HG03442 (cell line): ENCODE measurements at regions not wholly inside any gene's neighbourhood (a gene's known extent, or its start where the extent isn't known, plus 50 kb on each side); places are given as distances from the start of the nearest gene placed in this dataset.
"Not testable (repeated sequence)": the region's sequence is repeated elsewhere in the genome, so short reads cannot be mapped to it uniquely, and the experiment has no call there.

ENCODE experiments used
- ATAC-seq: cut with Tn5 transposase; IDR thresholded peaks from one replicate; pipeline ENCODE4 v1.9.1; 2021; ENCODE audit warnings: mild to moderate bottlenecking, moderate library complexity; ENCODE audit not compliant: unreplicated experiment

GRCh38 chr10:56585447-56586171, 224.6 kb upstream of the ZWINT start:
- no peak for ATAC-seq

- no peak for ATAC-seq
Observed at GRCh38 chr10:56583316-56583715, 222.3 kb upstream of the ZWINT start.

DNA sequence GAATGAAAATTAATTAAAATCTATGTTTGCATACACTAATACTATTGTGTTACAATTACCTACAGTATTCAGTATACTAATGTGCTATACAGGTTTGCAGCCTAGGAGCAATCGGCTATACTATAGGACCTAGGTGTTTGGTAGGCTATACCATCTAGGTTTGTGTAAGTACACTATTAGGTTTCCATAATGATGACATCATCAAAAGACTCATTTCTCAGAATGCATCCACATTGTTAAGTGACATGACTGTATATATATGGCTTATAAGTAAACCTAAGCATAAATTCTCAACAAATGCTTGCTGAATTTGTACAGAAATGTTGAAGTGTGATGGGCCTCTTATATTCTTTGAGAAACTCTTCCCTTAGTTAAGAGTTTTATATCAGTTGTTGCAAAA, 206.5 kb upstream of the ZWINT start:
- no peak for ATAC-seq

DNA sequence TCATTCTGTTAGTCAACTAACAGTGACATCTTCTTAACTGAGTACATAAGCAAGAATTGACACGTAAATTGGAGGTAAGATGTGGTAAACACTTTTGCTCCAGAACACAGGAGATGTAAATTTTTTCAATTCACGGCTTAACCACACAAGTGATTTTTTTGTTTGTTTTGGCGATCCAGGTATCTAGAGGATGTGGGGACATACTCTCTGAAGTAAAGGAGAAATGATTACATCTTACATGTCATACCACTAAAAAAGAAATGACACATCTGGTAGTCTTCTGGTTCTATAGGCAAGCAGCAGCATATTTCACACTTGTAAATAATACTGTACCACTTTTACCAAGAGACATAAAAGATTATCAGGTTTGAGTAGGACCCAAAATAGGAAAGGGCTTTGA, 200.3 kb upstream of the ZWINT start:
- no peak for ATAC-seq

DNA sequence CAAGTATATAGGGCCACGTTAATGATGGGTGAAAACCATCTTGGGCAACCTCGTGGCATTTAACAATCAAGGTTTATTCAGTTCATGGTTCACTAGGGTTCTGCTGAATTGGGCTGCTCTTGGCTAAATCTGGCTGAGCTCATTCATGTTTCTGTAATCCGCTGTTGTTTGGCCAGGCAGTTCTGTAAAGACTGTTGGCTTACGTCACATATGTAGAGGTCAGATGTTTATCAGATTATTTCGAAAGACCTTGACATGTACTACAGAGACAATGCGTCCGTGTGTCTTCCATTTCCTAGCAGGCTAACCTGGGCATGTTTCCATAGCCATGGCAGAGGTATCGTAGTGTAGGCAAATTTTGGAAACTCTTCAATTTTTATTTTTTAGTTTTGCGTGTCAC, 190.0 kb upstream of the ZWINT start:
- ATAC-seq = no peak

DNA sequence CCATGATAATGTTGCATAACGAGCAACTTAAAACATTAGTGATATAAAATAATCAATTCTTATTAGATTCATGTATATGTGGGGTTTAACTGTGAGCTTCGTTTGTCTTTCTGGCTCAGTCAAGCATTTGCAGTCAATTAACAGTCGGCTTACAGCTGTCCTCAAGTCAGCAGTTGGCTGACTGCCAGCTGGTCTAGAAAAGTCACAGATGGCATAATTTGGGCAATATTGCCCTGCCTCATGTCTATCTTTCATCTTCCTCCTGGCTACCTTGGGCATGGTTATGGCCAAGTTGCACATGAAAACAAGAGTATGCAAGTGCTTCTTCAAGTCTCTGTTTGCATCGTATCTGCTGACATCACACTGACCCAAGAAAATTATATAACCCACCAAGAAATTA, 186.1 kb upstream of the ZWINT start:
- ATAC-seq = no peak

DNA sequence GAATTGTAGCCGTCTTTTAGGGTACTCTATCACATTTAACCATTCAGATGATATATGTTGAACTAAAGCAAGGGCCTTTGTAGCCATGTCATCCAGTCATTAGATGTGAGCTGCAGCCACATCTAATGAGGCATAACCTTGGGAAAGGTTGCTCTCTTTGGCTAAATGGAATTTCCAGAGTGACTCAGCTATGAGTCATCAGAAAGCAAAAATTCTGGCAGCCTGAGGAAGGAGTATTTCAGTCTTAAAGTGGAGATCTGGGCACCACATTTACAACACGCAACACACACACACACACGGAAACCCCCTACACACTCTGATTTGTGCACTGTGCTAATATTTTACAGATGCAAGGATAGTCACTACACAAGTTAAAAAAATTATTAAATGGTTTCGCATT, 176.9 kb upstream of the ZWINT start:
- no peak for ATAC-seq

DNA sequence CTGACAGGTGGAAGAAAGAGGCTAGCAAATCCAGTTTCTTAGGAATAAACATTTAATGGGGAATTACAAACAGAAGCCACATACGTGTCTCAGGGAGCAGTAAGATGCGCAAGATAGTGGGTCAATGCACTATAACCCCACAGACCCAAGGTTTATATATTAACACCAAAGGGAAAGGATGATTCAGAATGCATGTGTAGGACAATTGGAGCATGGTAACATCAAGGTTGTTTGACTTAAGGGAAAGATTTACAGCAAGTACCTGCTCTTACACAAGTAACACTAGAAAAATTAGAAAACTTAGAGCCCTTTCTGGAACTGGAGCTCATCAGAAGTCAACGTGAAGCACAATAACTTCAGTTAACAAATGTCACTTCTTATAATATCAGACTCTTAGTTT, 161.1 kb upstream of the ZWINT start:
- no peak for ATAC-seq

GRCh38 chr10:56508562-56508961, 147.5 kb upstream of the ZWINT start:
- no peak for ATAC-seq

- ATAC-seq = no peak
Observed at GRCh38 chr10:56507033-56507432, 146.0 kb upstream of the ZWINT start.

DNA sequence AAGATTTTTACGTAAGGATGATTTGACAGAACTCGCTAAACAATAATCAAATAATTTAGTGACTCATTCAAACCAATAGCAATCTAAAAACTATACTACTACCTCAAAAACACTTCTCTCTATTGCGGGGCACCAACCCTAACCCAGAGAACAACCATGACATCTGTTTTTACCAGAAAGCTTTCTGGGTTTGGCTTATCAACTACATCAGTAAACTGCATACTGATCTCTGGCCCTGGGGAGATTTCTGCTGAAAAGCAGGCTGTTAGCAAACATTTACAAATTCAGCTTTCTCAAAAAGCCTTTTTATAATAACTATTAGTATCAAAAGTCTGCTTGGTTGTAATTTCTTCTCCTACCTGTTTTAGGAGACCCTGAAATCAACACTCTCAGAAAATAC, 144.5 kb upstream of the ZWINT start:
- no peak for ATAC-seq

- ATAC-seq = peak; percentile 46
Observed at GRCh38 chr10:56496186-56496486, 135.1 kb upstream of the ZWINT start.

GRCh38 chr10:56487746-56488145, 126.7 kb upstream of the ZWINT start:
- ATAC-seq = no peak

- no peak for ATAC-seq
Observed at GRCh38 chr10:56481521-56482091, 120.5 kb upstream of the ZWINT start.

GRCh38 chr10:56472978-56473377, 111.9 kb upstream of the ZWINT start:
- ATAC-seq = no peak

GRCh38 chr10:56470701-56471100, 109.6 kb upstream of the ZWINT start:
- ATAC-seq = no peak

DNA sequence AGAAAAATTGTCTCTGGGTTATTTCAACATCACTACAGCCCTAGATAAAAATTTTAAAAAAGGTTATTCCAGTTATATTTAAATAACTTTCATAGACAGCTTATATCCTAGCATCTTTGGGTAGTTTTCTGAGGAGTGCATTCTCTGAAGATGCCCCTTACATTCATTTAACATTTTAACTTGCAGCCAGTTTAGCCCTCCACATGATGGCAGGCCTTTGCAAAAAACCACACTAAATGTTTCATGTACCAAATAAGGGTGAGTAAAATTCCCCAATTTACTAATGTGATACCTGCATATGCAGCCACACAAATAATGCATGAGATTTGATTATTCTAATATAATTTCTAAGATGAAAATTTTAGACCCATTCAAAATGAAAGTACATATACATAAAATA, 108.4 kb upstream of the ZWINT start:
- ATAC-seq = no peak

DNA sequence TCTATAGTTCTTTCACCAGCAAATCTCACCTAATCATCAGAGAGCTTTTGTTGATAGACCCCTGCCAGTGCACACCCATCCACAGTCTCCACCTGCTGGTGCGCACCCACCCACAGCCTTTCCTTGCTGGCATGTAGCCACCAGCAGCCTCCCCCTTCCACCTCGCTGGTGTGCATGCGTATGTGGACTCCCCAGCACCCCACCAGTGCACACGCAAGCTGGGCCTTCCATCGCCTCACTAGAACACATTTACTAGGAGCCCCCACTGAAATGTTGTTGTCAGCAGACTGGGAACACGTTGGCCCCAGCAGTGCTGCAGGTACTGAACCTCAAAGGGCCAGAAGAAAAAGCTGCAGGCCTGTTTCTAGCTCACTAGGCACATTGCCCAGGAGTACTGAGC, 104.9 kb upstream of the ZWINT start:
- ATAC-seq = no peak

- ATAC-seq = peak; percentile 57
Observed at GRCh38 chr10:56449770-56450169, 88.7 kb upstream of the ZWINT start.

DNA sequence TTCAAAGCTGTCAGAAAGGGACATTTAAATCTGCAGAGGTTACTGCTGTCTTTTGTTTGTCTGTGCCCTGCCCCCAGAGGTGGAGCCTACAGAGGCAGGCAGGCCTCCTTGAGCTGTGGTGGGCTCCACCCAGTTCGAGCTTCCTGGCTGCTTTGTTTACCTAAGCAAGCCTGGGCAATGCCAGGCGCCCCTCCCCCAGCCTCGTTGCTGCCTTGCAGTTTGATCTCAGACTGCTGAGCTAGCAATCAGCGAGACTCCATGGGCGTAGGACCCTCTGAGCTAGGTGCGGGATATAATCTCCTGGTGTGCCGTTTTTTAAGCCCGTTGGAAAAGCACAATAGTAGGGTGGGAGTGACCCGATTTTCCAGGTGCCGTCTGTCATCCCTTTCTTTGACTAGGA, 86.6 kb upstream of the ZWINT start:
- not testable (repeated sequence) for ATAC-seq

DNA sequence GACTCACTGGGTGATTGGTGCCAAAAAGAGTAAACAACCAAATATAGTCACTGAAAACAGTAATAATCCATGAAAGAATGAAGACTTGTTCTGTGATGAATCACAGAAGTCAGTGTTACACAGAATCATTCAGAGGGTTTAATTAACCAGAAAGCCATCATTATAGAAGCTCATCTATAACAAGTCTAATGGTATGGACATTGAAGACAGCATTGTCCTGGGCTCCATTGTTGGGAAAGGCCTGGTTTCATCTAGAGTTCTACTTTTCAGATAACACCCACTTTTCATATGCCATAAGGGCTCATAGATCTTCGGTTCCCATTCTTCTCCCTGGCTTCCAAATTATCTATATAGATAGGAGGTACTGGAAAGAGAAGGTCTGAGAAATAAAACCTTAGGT, 80.3 kb upstream of the ZWINT start:
- not testable (repeated sequence) for ATAC-seq
